ENCODE measurements at regions not wholly inside any gene's neighbourhood (a gene's known extent, or its start where the extent isn't known, plus 50 kb on each side); places are given as distances from the start of the nearest gene placed in this dataset.

- SMC1A ChIA-PET (ENCODE audit: uncharacterized antibody, unreplicated experiment) = interaction anchor here (1.3 kb wide), 1 partner anchor 27 kb away, joined by 6 read pairs; no protein-coding TSS in a partner anchor
- Histone ChIP-seq H3K4me1 (ENCODE audit: control insufficient read depth, insufficient read depth, low read length) (no peaks in the 10 kb centered on the region; the same call in 1 of the 2 replicates), H3K4me2 (ENCODE audit: control insufficient read depth, insufficient read depth) (no peak overlapping the region), H3K27ac (ENCODE audit: control insufficient read depth, insufficient read depth) (no peak overlapping the region), H3K9me3 (replicated peaks; ENCODE audit: control insufficient read depth, insufficient read depth, low read length) (no peaks in the 10 kb centered on the region), H3K27me3 (replicated peaks in 1 of 2; ENCODE audit: control insufficient read depth in 2 of 2, insufficient read depth in 2 of 2, low read length in 1 of 2) (no peaks in the 10 kb centered on the region), H4K20me1 (ENCODE audit: control insufficient read depth, insufficient read depth) (no peaks in the 10 kb centered on the region), H3K79me2 (ENCODE audit: control insufficient read depth, insufficient read depth, low read length) (no peaks in the 10 kb centered on the region), H3K9ac (ENCODE audit: control insufficient read depth, insufficient read depth, low read length) (no peak overlapping the region), H3K4me3 (no peak overlapping the region), H3K36me3 (ENCODE audit: control insufficient read depth in 2 of 2, insufficient read depth in 2 of 2, low read length in 1 of 2) (no peaks in the 10 kb centered on the region), H2AFZ (ENCODE audit: control insufficient read depth, low read depth, low read length) (no peak overlapping the region)
- intact Hi-C loops (cut with micrococcal nuclease; ENCODE audit: unreplicated experiment) (no loop called here), in situ Hi-C loops (cut with MboI) (no loop called here)
- POLR2A ChIA-PET = interaction anchor here (1.1 kb wide), 1 partner anchor 10 kb away, joined by 3 read pairs; no protein-coding TSS in a partner anchor
- TF ChIP-seq IRF5 (IDR thresholded peaks at IDR 0.05; ENCODE audit: borderline replicate concordance) (no peak), HDGF (IDR thresholded peaks at IDR 0.05) (no peak), POLR2AphosphoS2 (IDR thresholded peaks at IDR 0.05; ENCODE audit: low read depth, low read length) (no peak)
- 14% methylated on average over 3 of the region's 3 CpGs for WGBS (ENCODE audit: insufficient coverage, insufficient replicate concordance, low lambda C conversion rate, missing lambda C conversion rate)
- DNase-seq (ENCODE audit: low read depth, low spot score) = no peak
- CTCF ChIA-PET = interaction anchor here (1.5 kb wide), 1 partner anchor 43 kb away, joined by 3 read pairs; no protein-coding TSS in a partner anchor
- RAD21 ChIA-PET (ENCODE audit: unreplicated experiment) = interaction anchor here (1.8 kb wide), 1 partner anchor 11 kb away, joined by 8 read pairs; no protein-coding TSS in a partner anchor
- peak; percentile 56 for ATAC-seq
- FAIRE-seq = no peak
- no TSS peak for BruUV-seq (replicated peaks)
These were observed 117.1 kb upstream of the PDE1A start for GRCh38 chr2:182543741-182544525.

All from GM12878 (cell line).